ENCODE measurements at regions not wholly inside any gene's neighbourhood (a gene's known extent, or its start where the extent isn't known, plus 50 kb on each side); places are given as distances from the start of the nearest gene placed in this dataset.
"Not testable (repeated sequence)": the region's sequence is repeated elsewhere in the genome, so short reads cannot be mapped to it uniquely, and the experiment has no call there.

DNA sequence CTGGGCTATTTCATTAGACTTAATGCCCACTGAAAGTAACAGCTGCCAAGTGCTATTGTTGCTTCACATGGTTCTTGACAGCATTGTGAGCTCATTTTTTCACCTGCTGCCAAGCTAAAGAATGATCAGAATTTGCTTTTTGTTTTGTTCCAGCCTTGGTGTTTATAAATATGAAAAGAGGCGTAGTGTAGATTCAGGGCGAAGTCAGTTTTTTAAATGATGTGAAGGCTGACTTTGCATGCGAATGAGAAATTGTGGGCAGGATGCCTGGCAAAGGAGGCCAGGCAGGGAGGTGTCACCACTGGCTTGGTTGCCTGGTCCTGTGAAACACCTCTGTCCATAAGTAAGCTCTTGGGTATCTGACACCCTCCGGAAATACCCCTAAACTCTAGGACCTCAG, 93.3 kb upstream of the NAP1L1 start (continued):
- TF ChIP-seq GATA2 (CRISPR knock-in tag; IDR thresholded peaks at IDR 0.05) = no peak

DNA sequence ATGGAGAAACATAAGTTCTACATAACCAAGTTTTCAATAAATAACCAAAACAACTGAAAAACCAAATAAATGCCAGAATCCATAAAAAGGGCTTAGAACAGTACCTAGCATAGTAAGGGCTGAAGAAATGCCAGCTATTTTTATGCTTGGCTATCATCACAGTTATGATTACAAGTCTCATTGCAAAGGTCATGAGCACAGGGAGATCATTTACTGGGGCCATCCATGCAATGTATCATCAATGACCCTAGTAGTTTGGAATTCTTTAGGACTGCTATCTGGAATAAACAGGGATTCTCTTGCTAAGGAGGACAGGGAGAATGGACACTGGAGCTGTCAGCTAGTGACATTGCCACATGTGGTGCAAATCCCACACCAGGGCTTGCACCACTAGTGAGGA, 92.5 kb upstream of the NAP1L1 start:
- no peaks in the 10 kb centered on the region for H3K9me3 ChIP-seq
- no peaks in the 10 kb centered on the region for H3F3A ChIP-seq (replicated peaks; ENCODE audit: insufficient read depth)
- no peaks in the 10 kb centered on the region for H3K27me3 ChIP-seq (ENCODE audit: insufficient read depth)
- POLR2A ChIA-PET = no interaction called here
- TF ChIP-seq EP300 (IDR thresholded peaks at IDR 0.05; ENCODE audit: borderline replicate concordance in 1 of 2, low read depth in 1 of 2, low read length in 1 of 2) (no peak), SIN3A (IDR thresholded peaks at IDR 0.05; ENCODE audit: borderline replicate concordance, low read depth, low read length) (no peak), MEF2A (IDR thresholded peaks at IDR 0.05; ENCODE audit: borderline replicate concordance, low read depth) (no peak)
- no peaks in the 10 kb centered on the region for H4K20me1 ChIP-seq (ENCODE audit: insufficient read depth)
- no peak overlapping the region for H3K4me3 ChIP-seq (ENCODE audit: low read depth in 2 of 2, low read length in 1 of 2)
- no peak overlapping the region for H2AFZ ChIP-seq (ENCODE audit: low read depth)
- DNase-seq = no peak
- no peak overlapping the region for H3K27ac ChIP-seq (ENCODE audit: low read depth in 2 of 2, low read length in 1 of 2)
- H3K79me2 ChIP-seq (ENCODE audit: insufficient read depth) = no peaks in the 10 kb centered on the region
- H3K9me2 ChIP-seq = no peaks in the 10 kb centered on the region
- no peak overlapping the region for H3K9ac ChIP-seq
- no peaks in the 10 kb centered on the region for H3K4me1 ChIP-seq (ENCODE audit: control insufficient read depth in 1 of 2, insufficient read depth in 2 of 2, low read depth in 1 of 2, low read length in 1 of 2)
- CTCF ChIA-PET = interaction anchor here (1.5 kb wide), 1 partner anchor 18 kb away, joined by 4 read pairs; no protein-coding TSS in a partner anchor
- no peak overlapping the region for H3K4me2 ChIP-seq
- H3K36me3 ChIP-seq (replicated peaks in 1 of 2; ENCODE audit: control insufficient read depth in 1 of 2, insufficient read depth in 2 of 2, low read length in 1 of 2) = no peaks in the 10 kb centered on the region

- H4K20me1 ChIP-seq (ENCODE audit: insufficient read depth); POLR2A ChIA-PET; H3K4me2 ChIP-seq; H3F3A ChIP-seq (replicated peaks; ENCODE audit: insufficient read depth); H3K9me3 ChIP-seq; H3K27me3 ChIP-seq (ENCODE audit: insufficient read depth); H3K36me3 ChIP-seq (replicated peaks in 1 of 2; ENCODE audit: control insufficient read depth in 1 of 2, insufficient read depth in 2 of 2, low read length in 1 of 2); H3K9ac ChIP-seq; H3K4me1 ChIP-seq (ENCODE audit: control insufficient read depth in 1 of 2, insufficient read depth in 2 of 2, low read depth in 1 of 2, low read length in 1 of 2); DNase-seq; H2AFZ ChIP-seq (ENCODE audit: low read depth); H3K79me2 ChIP-seq (ENCODE audit: insufficient read depth); H3K27ac ChIP-seq (ENCODE audit: low read depth in 2 of 2, low read length in 1 of 2); H3K9me2 ChIP-seq; H3K4me3 ChIP-seq (ENCODE audit: low read depth in 2 of 2, low read length in 1 of 2); CTCF ChIA-PET: not testable (repeated sequence)
- WGBS (ENCODE audit: low lambda C conversion rate) = 91% methylated on average over 5 of the region's 5 CpGs
Measured at GRCh38 chr12:76175946-76176345, 91.5 kb upstream of the NAP1L1 start.

DNA sequence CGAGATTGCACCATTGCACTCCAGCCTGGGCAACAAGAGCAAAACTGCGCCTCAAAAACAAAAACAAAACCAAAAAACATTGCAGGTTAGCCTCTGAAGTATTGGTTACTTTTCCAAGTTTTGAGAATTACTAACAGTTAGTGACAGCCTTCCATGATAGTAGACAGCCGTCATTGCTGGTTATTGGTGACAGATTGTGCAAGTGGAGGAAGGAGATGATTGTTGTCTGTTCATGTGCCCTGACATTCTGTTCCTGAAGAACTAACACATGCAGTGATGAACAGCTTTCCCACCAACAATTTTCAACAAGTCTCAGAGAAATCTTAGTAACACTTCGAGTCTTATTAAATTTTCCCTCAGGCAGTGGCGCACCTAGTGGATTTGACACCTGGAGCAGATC, 89.3 kb upstream of the NAP1L1 start:
- Histone ChIP-seq H3K4me1 (ENCODE audit: control insufficient read depth in 1 of 2, insufficient read depth in 2 of 2, low read depth in 1 of 2, low read length in 1 of 2) (no peaks in the 10 kb centered on the region), H2AFZ (ENCODE audit: low read depth) (no peak overlapping the region), H4K20me1 (ENCODE audit: insufficient read depth) (no peaks in the 10 kb centered on the region), H3K9me3 (no peaks in the 10 kb centered on the region), H3K9ac (no peak overlapping the region), H3K27ac (ENCODE audit: low read depth in 2 of 2, low read length in 1 of 2) (no peak overlapping the region), H3K36me3 (replicated peaks in 1 of 2; ENCODE audit: control insufficient read depth in 1 of 2, insufficient read depth in 2 of 2, low read length in 1 of 2) (no peaks in the 10 kb centered on the region), H3F3A (replicated peaks; ENCODE audit: insufficient read depth) (no peaks in the 10 kb centered on the region), H3K27me3 (ENCODE audit: insufficient read depth) (no peaks in the 10 kb centered on the region), H3K9me2 (no peaks in the 10 kb centered on the region), H3K4me2 (no peak overlapping the region), H3K4me3 (ENCODE audit: low read depth in 2 of 2, low read length in 1 of 2) (no peak overlapping the region), H3K79me2 (ENCODE audit: insufficient read depth) (no peaks in the 10 kb centered on the region)
- DNase-seq = no peak
- WGBS (ENCODE audit: low lambda C conversion rate) = 84% methylated on average over 5 of the region's 5 CpGs
- CTCF ChIA-PET = no interaction called here
- no peak for TF ChIP-seq FOXJ3 (CRISPR knock-in tag; IDR thresholded peaks at IDR 0.05)
- no peak for TF ChIP-seq REST (IDR thresholded peaks at IDR 0.05; ENCODE audit: low read depth, low read length)
- no peak for TF ChIP-seq GABPA (IDR thresholded peaks at IDR 0.05; ENCODE audit: low read depth)
- TF ChIP-seq CHD2 (IDR thresholded peaks at IDR 0.05; ENCODE audit: low read length, partially characterized antibody) = no peak
- no peak for TF ChIP-seq JUND (IDR thresholded peaks at IDR 0.05)
- TF ChIP-seq CTCF (IDR thresholded peaks at IDR 0.05) = no peak
- TF ChIP-seq RFX5 (IDR thresholded peaks at IDR 0.05; ENCODE audit: low read length) = no peak
- POLR2A ChIA-PET = no interaction called here
